Lower leg skin (tissue), 3 donors: ENCODE measurements at regions not wholly inside any gene's neighbourhood (a gene's known extent, or its start where the extent isn't known, plus 50 kb on each side); places are given as distances from the start of the nearest gene placed in this dataset.

Source experiments
- POLR2A ChIP-seq, 2 donors: fragments of 450-650 bp; IDR thresholded peaks; one replicate each; pipeline ENCODE4 v1.6.1; 2016 to 2017; ENCODE audit warnings: antibody characterized with exemption in 2 of 2, mild to moderate bottlenecking in 1 of 2, moderate library complexity in 1 of 2
- TF ChIP-seq, protein P1 (sequence below), 3 donors: fragments of 450-650 bp; IDR thresholded peaks; one replicate each; pipeline ENCODE4 v1.5.1; 2016; ENCODE audit warnings: antibody characterized with exemption in 3 of 3, mild to moderate bottlenecking in 3 of 3, moderate library complexity in 2 of 3

DNA sequence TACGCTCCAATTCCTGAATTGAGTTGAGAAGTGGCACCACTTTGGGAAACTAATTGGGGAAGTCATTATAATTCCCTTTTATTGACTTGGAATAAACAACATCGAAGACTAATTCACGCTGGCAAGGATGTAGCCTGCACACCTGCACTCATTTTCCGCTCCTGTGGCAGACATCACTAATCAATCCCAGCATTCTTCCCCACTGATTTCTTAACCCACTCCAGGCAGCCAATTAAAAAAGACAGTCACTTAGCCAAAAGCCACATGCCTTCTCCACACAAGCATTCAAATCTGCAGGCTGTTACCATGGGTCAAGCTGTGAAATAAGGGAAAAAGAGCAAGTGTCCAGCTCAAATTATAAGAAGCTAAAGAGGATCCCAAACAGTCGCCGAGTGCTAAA is 68.2 kb upstream of the HRH2 start:
- TF ChIP-seq, protein P1, sequence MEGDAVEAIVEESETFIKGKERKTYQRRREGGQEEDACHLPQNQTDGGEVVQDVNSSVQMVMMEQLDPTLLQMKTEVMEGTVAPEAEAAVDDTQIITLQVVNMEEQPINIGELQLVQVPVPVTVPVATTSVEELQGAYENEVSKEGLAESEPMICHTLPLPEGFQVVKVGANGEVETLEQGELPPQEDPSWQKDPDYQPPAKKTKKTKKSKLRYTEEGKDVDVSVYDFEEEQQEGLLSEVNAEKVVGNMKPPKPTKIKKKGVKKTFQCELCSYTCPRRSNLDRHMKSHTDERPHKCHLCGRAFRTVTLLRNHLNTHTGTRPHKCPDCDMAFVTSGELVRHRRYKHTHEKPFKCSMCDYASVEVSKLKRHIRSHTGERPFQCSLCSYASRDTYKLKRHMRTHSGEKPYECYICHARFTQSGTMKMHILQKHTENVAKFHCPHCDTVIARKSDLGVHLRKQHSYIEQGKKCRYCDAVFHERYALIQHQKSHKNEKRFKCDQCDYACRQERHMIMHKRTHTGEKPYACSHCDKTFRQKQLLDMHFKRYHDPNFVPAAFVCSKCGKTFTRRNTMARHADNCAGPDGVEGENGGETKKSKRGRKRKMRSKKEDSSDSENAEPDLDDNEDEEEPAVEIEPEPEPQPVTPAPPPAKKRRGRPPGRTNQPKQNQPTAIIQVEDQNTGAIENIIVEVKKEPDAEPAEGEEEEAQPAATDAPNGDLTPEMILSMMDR (IDR thresholded peaks at IDR 0.05), result no peak
- no peak for TF ChIP-seq POLR2A (IDR thresholded peaks at IDR 0.05)
